GM21528 (cell line): ENCODE measurements at regions not wholly inside any gene's neighbourhood (a gene's known extent, or its start where the extent isn't known, plus 50 kb on each side); places are given as distances from the start of the nearest gene placed in this dataset.

ENCODE experiments used
- ATAC-seq: cut with Tn5 transposase; IDR thresholded peaks from one replicate; pipeline ENCODE4 v1.9.1; 2021; ENCODE audit warnings: mild to moderate bottlenecking, moderate library complexity; ENCODE audit not compliant: unreplicated experiment, low FRiP score

- no peak for ATAC-seq
Observed at GRCh38 chr20:39282619-39283092, 320.5 kb downstream of the DHX35 start.

GRCh38 chr20:39280875-39281274 is 318.7 kb downstream of the DHX35 start:
- no peak for ATAC-seq

GRCh38 chr20:39278230-39278788 is 316.2 kb downstream of the DHX35 start:
- ATAC-seq = no peak

GRCh38 chr20:39277185-39277584 is 315.0 kb downstream of the DHX35 start:
- no peak for ATAC-seq

GRCh38 chr20:39270837-39271604 is 308.9 kb downstream of the DHX35 start:
- no peak for ATAC-seq

- no peak for ATAC-seq
Observed at GRCh38 chr20:39269493-39270217, 307.5 kb downstream of the DHX35 start.

- no peak for ATAC-seq
Observed at GRCh38 chr20:39268981-39269461, 306.9 kb downstream of the DHX35 start.

- no peak for ATAC-seq
Observed at GRCh38 chr20:39268491-39268951, 306.4 kb downstream of the DHX35 start.

GRCh38 chr20:39266989-39267388 is 304.8 kb downstream of the DHX35 start:
- no peak for ATAC-seq

- peak; percentile 54 for ATAC-seq
Observed at GRCh38 chr20:39264506-39265172, 302.5 kb downstream of the DHX35 start.

- ATAC-seq = no peak
Observed at GRCh38 chr20:39263076-39263475, 300.9 kb downstream of the DHX35 start.

- ATAC-seq = no peak
Observed at GRCh38 chr20:39259808-39260207, 297.7 kb downstream of the DHX35 start.

- no peak for ATAC-seq
Observed at GRCh38 chr20:39259010-39259803, 297.1 kb downstream of the DHX35 start.

- ATAC-seq = no peak
Observed at GRCh38 chr20:39258253-39258652, 296.1 kb downstream of the DHX35 start.

GRCh38 chr20:39253051-39253755 is 291.1 kb downstream of the DHX35 start:
- ATAC-seq = no peak

- no peak for ATAC-seq
Observed at GRCh38 chr20:39252035-39252434, 289.9 kb downstream of the DHX35 start.

- ATAC-seq = no peak
Observed at GRCh38 chr20:39249798-39250197, 287.7 kb downstream of the DHX35 start.

- ATAC-seq = no peak
Observed at GRCh38 chr20:39248862-39249485, 286.8 kb downstream of the DHX35 start.
